ENCODE measurements at regions not wholly inside any gene's neighbourhood (a gene's known extent, or its start where the extent isn't known, plus 50 kb on each side); places are given as distances from the start of the nearest gene placed in this dataset.

DNA sequence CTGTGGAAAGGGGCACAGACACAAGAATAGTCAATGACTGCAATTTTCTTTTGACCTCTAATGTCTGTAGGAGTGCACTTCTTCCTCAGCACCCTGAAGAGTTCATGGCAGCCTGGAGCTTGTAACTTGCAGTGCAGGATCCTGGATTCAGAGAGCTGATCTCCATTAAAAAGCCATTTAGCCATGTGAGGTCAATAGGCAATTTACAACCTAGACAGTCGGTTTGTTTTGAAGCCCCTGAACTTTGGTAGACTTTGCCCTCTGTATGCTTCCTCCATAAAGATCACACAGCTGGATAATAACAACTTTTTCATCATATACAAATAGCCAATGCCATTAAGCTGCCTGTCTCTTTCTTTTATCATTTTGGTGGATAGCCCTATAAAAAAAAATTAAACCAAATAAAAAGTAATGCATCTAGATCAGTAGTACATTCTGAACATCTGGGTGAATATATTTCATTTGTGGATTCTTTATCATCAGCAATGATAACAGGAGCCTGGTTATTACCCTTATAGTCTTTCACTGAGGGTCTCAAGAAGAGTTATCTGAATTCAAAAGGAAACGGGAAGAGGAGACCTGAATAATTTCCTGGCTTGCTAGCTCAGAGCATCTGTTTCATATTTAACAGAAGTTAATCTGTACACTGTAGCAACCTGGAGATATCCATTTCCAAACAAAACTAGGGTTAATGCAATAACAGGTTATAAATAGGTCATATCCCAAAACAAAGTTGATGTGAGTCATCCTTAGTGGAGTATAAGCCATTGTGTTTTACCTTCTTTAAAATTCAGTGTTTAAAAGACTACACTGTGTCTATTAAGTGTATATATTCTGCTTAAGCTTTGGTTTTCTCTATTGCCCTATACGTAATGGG, 193.8 kb upstream of the ACTBL2 start:
- no peak overlapping the region for H3K4me2 ChIP-seq (replicated peaks; ENCODE audit: low read depth, low read length, poor library complexity, severe bottlenecking)
- H3K9me3 ChIP-seq (ENCODE audit: control extremely low read depth in 1 of 3, control insufficient read depth in 2 of 3, insufficient read depth in 1 of 3, low read length in 2 of 3) = no peaks in the 10 kb centered on the region
- no peak overlapping the region for H3K4me3 ChIP-seq (ENCODE audit: control extremely low read depth in 1 of 5, extremely low read depth in 1 of 5, insufficient read depth in 1 of 5, low read depth in 2 of 5, low read length in 4 of 5)
- intact Hi-C loops (cut with micrococcal nuclease) = no loop called here
- H3K9ac ChIP-seq (ENCODE audit: low read length) = no peak overlapping the region
- POLR2A ChIA-PET = interaction anchor here (0.5 kb wide), 1 partner anchor 441 kb away, joined by 4 read pairs; no protein-coding TSS in a partner anchor
- H3K4me1 ChIP-seq (ENCODE audit: control insufficient read depth in 2 of 2, insufficient read depth in 2 of 2, low read length in 2 of 2) = no peaks in the 10 kb centered on the region
- Mint-ChIP-seq H3K9me3 (ENCODE audit: insufficient read depth) (no peaks in the 10 kb centered on the region), H3K27me3 (peaks cover 13% of the 10 kb centered on the region), H3K4me1 (no peaks in the 10 kb centered on the region), H3K27ac (no peak overlapping the region), H3K4me3 (no peak overlapping the region)
- no peaks in the 10 kb centered on the region for H3K79me2 ChIP-seq (ENCODE audit: control insufficient read depth, insufficient read depth, low read length)
- no peaks in the 10 kb centered on the region for H3K36me3 ChIP-seq (replicated peaks in 1 of 2; ENCODE audit: control extremely low read depth in 1 of 2, control insufficient read depth in 1 of 2, extremely low read depth in 1 of 2, insufficient read depth in 2 of 2, low read length in 1 of 2)
- DNase-seq = no peak
- WGBS (ENCODE audit: insufficient coverage) = 93% methylated on average over 2 of the region's 3 CpGs
- no peak overlapping the region for H2AFZ ChIP-seq (ENCODE audit: insufficient read depth, low read depth, low read length, poor library complexity, severe bottlenecking)
- no peak for ATAC-seq (ENCODE audit: low read depth)
- CTCF ChIA-PET = interaction anchor here (0.6 kb wide), 1 partner anchor 801 kb away, joined by 5 read pairs; no protein-coding TSS in a partner anchor
- H3K27me3 ChIP-seq (replicated peaks in 1 of 4; ENCODE audit: control extremely low read depth in 1 of 4, control insufficient read depth in 3 of 4, insufficient read depth in 4 of 4, low read length in 3 of 4) = no peaks in the 10 kb centered on the region
- H3K27ac ChIP-seq (ENCODE audit: low read length in 2 of 2) = no peak overlapping the region
- no peaks in the 10 kb centered on the region for H4K20me1 ChIP-seq (ENCODE audit: control insufficient read depth, insufficient read depth, low read length, poor library complexity, severe bottlenecking)
- no peak for TF ChIP-seq EZH2 (IDR thresholded peaks at IDR 0.05; ENCODE audit: borderline replicate concordance, insufficient read depth, low read depth, low read length, poor library complexity, severe bottlenecking)
- TF ChIP-seq, protein P1, sequence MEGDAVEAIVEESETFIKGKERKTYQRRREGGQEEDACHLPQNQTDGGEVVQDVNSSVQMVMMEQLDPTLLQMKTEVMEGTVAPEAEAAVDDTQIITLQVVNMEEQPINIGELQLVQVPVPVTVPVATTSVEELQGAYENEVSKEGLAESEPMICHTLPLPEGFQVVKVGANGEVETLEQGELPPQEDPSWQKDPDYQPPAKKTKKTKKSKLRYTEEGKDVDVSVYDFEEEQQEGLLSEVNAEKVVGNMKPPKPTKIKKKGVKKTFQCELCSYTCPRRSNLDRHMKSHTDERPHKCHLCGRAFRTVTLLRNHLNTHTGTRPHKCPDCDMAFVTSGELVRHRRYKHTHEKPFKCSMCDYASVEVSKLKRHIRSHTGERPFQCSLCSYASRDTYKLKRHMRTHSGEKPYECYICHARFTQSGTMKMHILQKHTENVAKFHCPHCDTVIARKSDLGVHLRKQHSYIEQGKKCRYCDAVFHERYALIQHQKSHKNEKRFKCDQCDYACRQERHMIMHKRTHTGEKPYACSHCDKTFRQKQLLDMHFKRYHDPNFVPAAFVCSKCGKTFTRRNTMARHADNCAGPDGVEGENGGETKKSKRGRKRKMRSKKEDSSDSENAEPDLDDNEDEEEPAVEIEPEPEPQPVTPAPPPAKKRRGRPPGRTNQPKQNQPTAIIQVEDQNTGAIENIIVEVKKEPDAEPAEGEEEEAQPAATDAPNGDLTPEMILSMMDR (IDR thresholded peaks at IDR 0.05) = no peak

DNA sequence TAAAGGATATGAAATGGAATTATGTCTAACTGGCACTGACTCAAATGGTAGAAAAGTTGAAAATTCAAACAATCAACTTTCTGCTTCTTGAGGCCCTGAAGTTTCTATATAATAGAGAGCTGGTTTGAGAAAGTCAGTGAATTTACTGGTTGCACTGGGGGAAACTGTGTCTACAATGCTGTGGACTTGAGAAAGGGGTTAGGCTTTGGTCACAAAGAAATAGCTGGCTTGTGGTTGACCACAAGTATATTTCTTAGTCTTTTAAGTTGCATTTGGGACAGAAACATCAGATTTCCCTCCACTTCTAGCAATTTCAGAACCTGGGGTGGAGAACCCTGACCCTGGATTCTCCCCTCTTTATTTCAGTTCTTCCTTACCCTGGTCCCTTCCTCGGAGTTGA, 192.6 kb upstream of the ACTBL2 start:
- Histone ChIP-seq H2AFZ (ENCODE audit: insufficient read depth, low read depth, low read length, poor library complexity, severe bottlenecking) (no peak overlapping the region), H3K79me2 (ENCODE audit: control insufficient read depth, insufficient read depth, low read length) (no peaks in the 10 kb centered on the region), H3K27me3 (replicated peaks in 1 of 4; ENCODE audit: control extremely low read depth in 1 of 4, control insufficient read depth in 3 of 4, insufficient read depth in 4 of 4, low read length in 3 of 4) (no peaks in the 10 kb centered on the region), H3K27ac (ENCODE audit: low read length in 2 of 2) (no peak overlapping the region), H3K4me1 (ENCODE audit: control insufficient read depth in 2 of 2, insufficient read depth in 2 of 2, low read length in 2 of 2) (no peaks in the 10 kb centered on the region), H3K4me3 (ENCODE audit: control extremely low read depth in 1 of 5, extremely low read depth in 1 of 5, insufficient read depth in 1 of 5, low read depth in 2 of 5, low read length in 4 of 5) (no peak overlapping the region), H3K9me3 (ENCODE audit: control extremely low read depth in 1 of 3, control insufficient read depth in 2 of 3, insufficient read depth in 1 of 3, low read length in 2 of 3) (no peaks in the 10 kb centered on the region), H3K9ac (ENCODE audit: low read length) (no peak overlapping the region), H4K20me1 (ENCODE audit: control insufficient read depth, insufficient read depth, low read length, poor library complexity, severe bottlenecking) (no peaks in the 10 kb centered on the region), H3K36me3 (replicated peaks in 1 of 2; ENCODE audit: control extremely low read depth in 1 of 2, control insufficient read depth in 1 of 2, extremely low read depth in 1 of 2, insufficient read depth in 2 of 2, low read length in 1 of 2) (no peaks in the 10 kb centered on the region), H3K4me2 (replicated peaks; ENCODE audit: low read depth, low read length, poor library complexity, severe bottlenecking) (no peak overlapping the region)
- CTCF ChIA-PET = no interaction called here
- Mint-ChIP-seq H3K4me3 (no peak overlapping the region), H3K9me3 (ENCODE audit: insufficient read depth) (no peaks in the 10 kb centered on the region), H3K27ac (no peak overlapping the region), H3K27me3 (peaks cover 13% of the 10 kb centered on the region), H3K4me1 (no peaks in the 10 kb centered on the region)
- intact Hi-C loops (cut with micrococcal nuclease) = no loop called here
- ATAC-seq (ENCODE audit: low read depth) = no peak
- DNase-seq = no peak
- TF ChIP-seq EZH2 (IDR thresholded peaks at IDR 0.05; ENCODE audit: borderline replicate concordance, insufficient read depth, low read depth, low read length, poor library complexity, severe bottlenecking) = no peak
- TF ChIP-seq, protein P1 (IDR thresholded peaks at IDR 0.05) = no peak
- POLR2A ChIA-PET = no interaction called here
- WGBS (ENCODE audit: insufficient coverage) = no CpG with 5 or more reads among the region's 1 CpG
